Adrenal gland (tissue), 9 donors: ENCODE measurements at regions not wholly inside any gene's neighbourhood (a gene's known extent, or its start where the extent isn't known, plus 50 kb on each side); places are given as distances from the start of the nearest gene placed in this dataset.
"Not testable (repeated sequence)": the region's sequence is repeated elsewhere in the genome, so short reads cannot be mapped to it uniquely, and the experiment has no call there.

Experiments
- DNase-seq, 7 donors: peaks; one replicate each; pipeline ENCODE4 v3.0.0-alpha.2; 2019 to 2020
- H3K27ac ChIP-seq, 5 donors: fragments of 200-600 bp; sonication (generic) in 4 of 5; 1 replicate in 3 of 5; 2 replicates in 2 of 5; pipeline versions ENCODE4 v1.5.1 to v1.8.0; 2016 to 2020; ENCODE audit warnings: mild to moderate bottlenecking in 1 of 5
- H3K27me3 ChIP-seq: fragments of 200-600 bp; 2 replicates; pipeline ENCODE4 v1.8.0; 2021
- H3K36me3 ChIP-seq, 2 donors: fragments of 200-600 bp; replicated peaks in 1 of 2; 1 replicate in 1 of 2; 2 replicates in 1 of 2; pipeline versions ENCODE4 v1.5.1 to v1.8.0; 2018 to 2022
- H3K4me1 ChIP-seq, 2 donors: fragments of 200-600 bp; replicated peaks in 1 of 2; 1 replicate in 1 of 2; 2 replicates in 1 of 2; pipeline versions ENCODE4 v1.5.1 to v1.8.0; 2018 to 2021
- H3K4me3 ChIP-seq, 4 donors: fragments of 200-600 bp; sonication (generic) in 3 of 4; one replicate each; pipeline ENCODE4 v1.5.1; 2016 to 2018
- H3K9me3 ChIP-seq, 3 donors: fragments of 200-600 bp; sonication (generic) in 1 of 3; replicated peaks in 1 of 3; 1 replicate in 2 of 3; 2 replicates in 1 of 3; pipeline versions ENCODE4 v1.5.1 to v1.8.0; 2016 to 2021
- CTCF ChIP-seq, 6 experiments: fragments of 450-650 bp in 4 of 6; fragments of 200-600 bp in 2 of 6; sonication (generic) in 1 of 6; IDR thresholded peaks; 1 replicate in 5 of 6; 2 replicates in 1 of 6; pipeline versions ENCODE4 v1.5.1 to v1.8.0; 2016 to 2021; ENCODE audit warnings: antibody characterized with exemption in 6 of 6, mild to moderate bottlenecking in 2 of 6, moderate library complexity in 1 of 6
- POLR2A ChIP-seq, 2 donors: fragments of 450-650 bp; IDR thresholded peaks; one replicate each; pipeline ENCODE4 v1.6.1; 2017; ENCODE audit warnings: antibody characterized with exemption in 2 of 2, mild to moderate bottlenecking in 2 of 2, moderate library complexity in 1 of 2
- WGBS, 4 donors: extraction: QIAGEN DNeasy Blood & Tissue Kit in 2 of 4; methylation state at CpG; one replicate each; pipeline versions ENCODE4 v1.1.5 to v1.1.7; 2013 to 2017; 5-methylcytosine and 5-hydroxymethylcytosine counted together
- intact Hi-C, 2 donors: fragments of 100-400 bp; cut with DNase I; formaldehyde crosslinking; loops; one replicate each; pipeline versions ENCODE4 v1.14.1 to v1.15.0; 2022 to 2023
- donor health status: healthy with polysubstance abuse.
- donor health status: Bipolar disorder and iron deficiency.
- donor health status: DM: yes; HTN: yes; CAD: no.
- donor health status: DM: no; HTN: no; CAD: no.
- donor health status: DM: no; HTN: no; CAD: no.

- Histone ChIP-seq H3K9me3 (peaks cover 0 to 5% (median 0%) of the 10 kb centered on the region in 3 donors), H3K27ac (peak overlapping the region in 1 of 5 donors; percentile 8), H3K4me3 (no peak overlapping the region), H3K36me3 (no peaks in the 10 kb centered on the region), H3K4me1 (no peaks in the 10 kb centered on the region), H3K27me3 (no peaks in the 10 kb centered on the region)
- intact Hi-C loops = no loop called here
- TF ChIP-seq CTCF (IDR thresholded peaks at IDR 0.05) (no peak), POLR2A (IDR thresholded peaks at IDR 0.05) (no peak)
- WGBS, 4 donors = 52 to 66% (median 58%) methylated on average over 57 to 75 of the region's 75 CpGs
- peak in 4 of 7 donors; percentile 12 to 27 (median 24) for DNase-seq
These were observed 2925.9 kb upstream of the OR11H1 start for GRCh38 chr22:12601870-12602779.

DNA sequence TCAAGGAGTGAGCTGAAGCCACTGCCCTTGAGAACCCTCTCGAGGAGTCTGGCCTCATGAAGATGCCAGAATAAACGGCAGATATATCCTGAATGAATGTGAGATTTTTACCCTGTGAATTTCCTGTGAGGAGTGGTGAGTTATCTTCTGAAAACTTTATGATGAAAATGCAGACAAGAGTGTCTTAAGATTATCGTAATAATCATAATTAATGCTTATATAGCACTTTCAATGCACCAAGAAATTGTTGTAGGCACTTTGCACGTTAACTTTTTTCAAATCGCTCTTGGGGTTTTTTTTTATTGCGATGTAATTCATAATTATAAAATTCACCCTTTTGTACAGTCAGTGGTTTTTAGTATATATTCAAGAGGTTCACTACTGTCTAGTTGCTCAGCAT, 2924.6 kb upstream of the OR11H1 start:
- H3K27ac ChIP-seq, H3K9me3 ChIP-seq, H3K4me1 ChIP-seq, H3K36me3 ChIP-seq, intact Hi-C loops, DNase-seq, H3K27me3 ChIP-seq, H3K4me3 ChIP-seq: not testable (repeated sequence)
- WGBS, 4 donors = 56 to 72% (median 63%) methylated on average over 6 of the region's 6 CpGs

GRCh38 chr22:12603833-12604232, 2924.2 kb upstream of the OR11H1 start:
- H3K4me1 ChIP-seq, H3K36me3 ChIP-seq, H3K9me3 ChIP-seq, DNase-seq, intact Hi-C loops, H3K4me3 ChIP-seq, H3K27me3 ChIP-seq, H3K27ac ChIP-seq: not testable (repeated sequence)

DNA sequence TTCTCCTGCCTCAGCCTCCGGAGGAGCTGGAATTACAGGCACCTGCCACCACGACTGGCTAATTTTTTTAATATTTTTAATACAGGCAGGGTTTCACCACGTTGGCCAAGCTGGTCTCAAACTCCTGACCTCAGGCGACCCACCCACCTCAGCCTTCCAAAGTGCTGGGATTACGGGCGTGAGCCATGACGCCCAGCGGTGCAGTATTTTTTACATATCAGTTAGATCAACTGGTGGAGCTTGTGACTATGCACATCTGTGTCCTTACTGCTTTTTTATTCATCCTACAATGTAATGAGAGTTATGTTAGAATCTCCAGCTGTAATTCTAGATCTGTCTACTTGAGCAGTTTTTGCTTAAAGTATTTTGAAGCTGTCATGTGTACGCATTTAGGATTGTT, 2919.5 kb upstream of the OR11H1 start:
- intact Hi-C loops, H3K4me3 ChIP-seq, H3K27ac ChIP-seq, H3K9me3 ChIP-seq, DNase-seq, H3K27me3 ChIP-seq, H3K36me3 ChIP-seq, H3K4me1 ChIP-seq: not testable (repeated sequence)
- 60 to 72% (median 66%) methylated on average over 8 to 9 of the region's 9 CpGs for WGBS, 4 donors

DNA sequence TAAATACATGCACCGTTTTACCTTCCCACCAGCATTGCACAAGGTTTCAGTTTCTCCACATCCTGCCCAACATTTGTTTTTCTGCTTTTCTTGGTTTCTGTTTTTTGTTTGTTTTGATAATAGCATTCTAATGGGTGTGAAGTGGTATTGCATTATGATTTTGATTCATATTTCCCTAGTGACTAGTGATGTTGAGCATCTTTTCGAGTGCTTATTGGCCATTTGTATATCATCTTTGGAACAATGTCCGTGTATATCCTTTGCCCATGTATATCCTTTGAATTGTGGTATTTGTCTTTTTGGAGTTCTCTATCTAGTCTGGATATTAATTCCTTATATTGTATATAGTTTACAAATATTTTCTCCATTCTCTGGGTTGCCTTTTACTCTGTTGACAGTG, 2914.8 kb upstream of the OR11H1 start:
- no peak for DNase-seq
- Histone ChIP-seq H3K4me1 (no peaks in the 10 kb centered on the region), H3K36me3 (no peaks in the 10 kb centered on the region), H3K27ac (no peak overlapping the region), H3K9me3 (no peaks in the 10 kb centered on the region), H3K4me3 (no peak overlapping the region), H3K27me3 (peaks cover 6% of the 10 kb centered on the region)
- 47 to 57% (median 52%) methylated on average over 3 of the region's 3 CpGs for WGBS, 4 donors
- TF ChIP-seq CTCF (IDR thresholded peaks at IDR 0.05) (no peak), POLR2A (IDR thresholded peaks at IDR 0.05) (no peak)
- intact Hi-C loops = no loop called here

- DNase-seq, H3K4me3 ChIP-seq, H3K36me3 ChIP-seq, H3K9me3 ChIP-seq, intact Hi-C loops, H3K4me1 ChIP-seq, H3K27me3 ChIP-seq, H3K27ac ChIP-seq: not testable (repeated sequence)
- 32 to 41% (median 37%) methylated on average over 4 of the region's 4 CpGs for WGBS, 4 donors
These were observed 2914.1 kb upstream of the OR11H1 start for GRCh38 chr22:12613907-12614306.

- DNase-seq, intact Hi-C loops, H3K9me3 ChIP-seq, H3K27me3 ChIP-seq, H3K27ac ChIP-seq, H3K4me3 ChIP-seq, H3K36me3 ChIP-seq, H3K4me1 ChIP-seq: not testable (repeated sequence)
- 54 to 63% (median 58%) methylated on average over 4 of the region's 4 CpGs for WGBS, 4 donors
These were observed 2901.1 kb upstream of the OR11H1 start for GRCh38 chr22:12626894-12627293.

- H3K27me3 ChIP-seq, intact Hi-C loops, H3K4me3 ChIP-seq, H3K9me3 ChIP-seq, H3K4me1 ChIP-seq, H3K27ac ChIP-seq, DNase-seq, H3K36me3 ChIP-seq: not testable (repeated sequence)
- WGBS, 4 donors = 39 to 44% (median 42%) methylated on average over 2 of the region's 2 CpGs
These were observed 2898.2 kb upstream of the OR11H1 start for GRCh38 chr22:12629815-12630214.

DNA sequence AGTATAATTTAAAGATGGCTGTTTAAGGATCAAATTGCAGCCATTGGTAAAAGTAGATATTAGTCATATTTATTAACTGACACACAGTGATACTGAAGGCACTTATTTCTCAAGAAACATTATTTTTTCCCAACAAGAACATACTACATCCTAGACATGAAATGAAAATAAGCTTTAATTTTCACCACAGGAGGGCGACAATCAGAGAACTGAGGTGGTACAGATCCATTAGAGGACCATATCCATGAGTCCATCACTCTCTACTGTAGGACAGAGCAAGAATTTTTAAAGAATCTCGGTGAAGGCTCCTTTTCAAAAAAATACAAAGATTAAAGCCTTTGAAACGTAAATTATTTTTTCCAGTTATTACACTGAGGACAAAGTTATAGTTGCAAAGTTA, 2897.0 kb upstream of the OR11H1 start:
- H3K36me3 ChIP-seq, intact Hi-C loops: not testable (repeated sequence)

More for the DNA sequence above, 2897.0 kb upstream of the OR11H1 start:
- not testable (repeated sequence) for H3K27ac ChIP-seq, H3K4me1 ChIP-seq, H3K4me3 ChIP-seq, H3K27me3 ChIP-seq, H3K9me3 ChIP-seq, DNase-seq
- WGBS, 4 donors = 19 to 29% (median 28%) methylated on average over 3 of the region's 3 CpGs
